KMS-11 (cell line): ENCODE measurements at regions not wholly inside any gene's neighbourhood (a gene's known extent, or its start where the extent isn't known, plus 50 kb on each side); places are given as distances from the start of the nearest gene placed in this dataset.

Source experiments
- H2AFZ ChIP-seq: fragments of 200-600 bp; sonication (generic); 2 replicates; pipeline ENCODE4 v1.6.1; 2016; ENCODE audit warnings: antibody characterized with exemption, mixed run types, low read depth
- H3K27ac ChIP-seq: fragments of 200-600 bp; sonication (generic); 2 replicates; pipeline ENCODE4 v1.6.1; 2016; ENCODE audit warnings: mild to moderate bottlenecking, mixed run types
- H3K27me3 ChIP-seq: fragments of 200-600 bp; sonication (generic); 2 replicates; pipeline ENCODE4 v1.6.1; 2017; ENCODE audit warnings: mild to moderate bottlenecking, low read depth, mixed run types, moderate library complexity; ENCODE audit not compliant: insufficient read depth
- H3K36me3 ChIP-seq: fragments of 200-600 bp; sonication (generic); 2 replicates; pipeline ENCODE4 v1.6.1; 2017; ENCODE audit warnings: mild to moderate bottlenecking, mixed run types; ENCODE audit not compliant: insufficient read depth
- H3K4me1 ChIP-seq: fragments of 200-600 bp; sonication (generic); 2 replicates; pipeline ENCODE4 v1.6.1; 2016; ENCODE audit warnings: mild to moderate bottlenecking, low read depth, mixed run types; ENCODE audit not compliant: poor library complexity, severe bottlenecking
- H3K4me2 ChIP-seq: fragments of 200-600 bp; sonication (generic); 2 replicates; pipeline ENCODE4 v1.7.0; 2016; ENCODE audit warnings: mild to moderate bottlenecking, mixed run types
- H3K4me3 ChIP-seq: fragments of 200-600 bp; sonication (generic); IDR thresholded peaks from 2 replicates; pipeline ENCODE4 v1.6.1; 2017; ENCODE audit warnings: low read depth, low read length, mixed read lengths; ENCODE audit not compliant: insufficient read depth
- H3K79me2 ChIP-seq: fragments of 200-600 bp; sonication (generic); 2 replicates; pipeline ENCODE4 v1.6.1; 2016; ENCODE audit warnings: low read depth, mixed run types; ENCODE audit not compliant: insufficient read depth
- H3K9ac ChIP-seq: fragments of 200-600 bp; sonication (generic); 2 replicates; pipeline ENCODE4 v1.6.1; 2016; ENCODE audit warnings: mild to moderate bottlenecking, mixed run types
- H4K20me1 ChIP-seq: fragments of 200-600 bp; sonication (generic); 2 replicates; pipeline ENCODE4 v1.6.1; 2016; ENCODE audit warnings: mild to moderate bottlenecking, mixed run types; ENCODE audit not compliant: insufficient read depth
- CTCF ChIP-seq: fragments of 200-600 bp; sonication (generic); conservative IDR thresholded peaks from 2 replicates; pipeline ENCODE4 v1.6.1; 2017; ENCODE audit warnings: low read depth, mild to moderate bottlenecking, antibody characterized with exemption, low read length, moderate library complexity, mixed read lengths

- Histone ChIP-seq H3K79me2 (no peaks in the 10 kb centered on the region), H3K27ac (no peak overlapping the region), H3K4me3 (no peak overlapping the region), H4K20me1 (no peaks in the 10 kb centered on the region), H3K4me1 (no peaks in the 10 kb centered on the region), H2AFZ (no peak overlapping the region), H3K4me2 (no peak overlapping the region), H3K27me3 (no peaks in the 10 kb centered on the region), H3K9ac (no peak overlapping the region), H3K36me3 (no peaks in the 10 kb centered on the region)
- TF ChIP-seq CTCF: no peak
Observed at GRCh38 chr16:75922250-75922649, 196.0 kb upstream of the CPHXL start.

GRCh38 chr16:75924397-75924796 is 198.1 kb upstream of the CPHXL start:
- Histone ChIP-seq H3K27ac (no peak overlapping the region), H3K4me2 (no peak overlapping the region), H4K20me1 (no peaks in the 10 kb centered on the region), H3K4me1 (no peaks in the 10 kb centered on the region), H3K36me3 (no peaks in the 10 kb centered on the region), H2AFZ (no peak overlapping the region), H3K4me3 (no peak overlapping the region), H3K27me3 (no peaks in the 10 kb centered on the region), H3K9ac (no peak overlapping the region), H3K79me2 (no peaks in the 10 kb centered on the region)
- no peak for TF ChIP-seq CTCF

GRCh38 chr16:75927810-75928209 is 201.5 kb upstream of the CPHXL start:
- Histone ChIP-seq H3K4me1 (no peaks in the 10 kb centered on the region), H4K20me1 (no peaks in the 10 kb centered on the region), H3K79me2 (no peaks in the 10 kb centered on the region), H3K27me3 (no peaks in the 10 kb centered on the region), H3K36me3 (no peaks in the 10 kb centered on the region), H3K4me3 (no peak overlapping the region), H3K9ac (no peak overlapping the region), H3K4me2 (no peak overlapping the region), H2AFZ (no peak overlapping the region), H3K27ac (no peak overlapping the region)
- no peak for TF ChIP-seq CTCF

GRCh38 chr16:75928295-75928694 is 202.0 kb upstream of the CPHXL start:
- Histone ChIP-seq H3K27ac (no peak overlapping the region), H3K27me3 (no peaks in the 10 kb centered on the region), H3K79me2 (no peaks in the 10 kb centered on the region), H4K20me1 (no peaks in the 10 kb centered on the region), H3K36me3 (no peaks in the 10 kb centered on the region), H3K4me2 (no peak overlapping the region), H2AFZ (no peak overlapping the region), H3K4me3 (no peak overlapping the region), H3K4me1 (no peaks in the 10 kb centered on the region), H3K9ac (no peak overlapping the region)
- TF ChIP-seq CTCF: no peak

GRCh38 chr16:75929046-75929445 is 202.8 kb upstream of the CPHXL start:
- Histone ChIP-seq H3K27ac (no peak overlapping the region), H3K9ac (no peak overlapping the region), H4K20me1 (no peaks in the 10 kb centered on the region), H3K4me1 (no peaks in the 10 kb centered on the region), H3K27me3 (no peaks in the 10 kb centered on the region), H3K4me2 (no peak overlapping the region), H3K79me2 (no peaks in the 10 kb centered on the region), H3K4me3 (no peak overlapping the region), H2AFZ (no peak overlapping the region), H3K36me3 (no peaks in the 10 kb centered on the region)
- no peak for TF ChIP-seq CTCF
